DMS 273 (cell line): ENCODE measurements at regions not wholly inside any gene's neighbourhood (a gene's known extent, or its start where the extent isn't known, plus 50 kb on each side); places are given as distances from the start of the nearest gene placed in this dataset.

Source experiments
- DNase-seq: peaks from one replicate; lab custom pipeline; 2025; ENCODE audit not compliant: unreplicated experiment; lab: John Stamatoyannopoulos, UW

GRCh38 chrX:40282946-40283660 is 185.3 kb upstream of the BCOR start:
- no peak for DNase-seq

DNA sequence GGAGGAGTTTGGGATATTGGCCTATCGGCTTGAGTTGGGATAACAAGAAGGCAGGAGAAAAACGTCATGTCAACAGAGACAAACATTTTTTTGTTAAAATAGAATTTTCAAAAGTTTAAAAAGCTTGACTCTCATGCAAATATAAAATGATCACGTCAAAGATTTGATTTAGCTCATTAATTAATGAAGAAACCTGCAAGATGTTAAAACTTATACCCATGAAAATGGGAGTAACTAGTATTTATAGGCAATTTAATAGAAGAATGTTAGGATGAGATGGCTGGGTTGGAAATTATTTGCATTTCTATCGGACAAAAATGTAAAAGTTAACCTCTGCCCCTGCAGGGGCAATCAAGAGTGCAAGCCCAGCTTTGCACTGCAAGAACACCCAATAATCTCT is 184.6 kb upstream of the BCOR start:
- no peak for DNase-seq

GRCh38 chrX:40281336-40282005 is 183.7 kb upstream of the BCOR start:
- DNase-seq = no peak

DNA sequence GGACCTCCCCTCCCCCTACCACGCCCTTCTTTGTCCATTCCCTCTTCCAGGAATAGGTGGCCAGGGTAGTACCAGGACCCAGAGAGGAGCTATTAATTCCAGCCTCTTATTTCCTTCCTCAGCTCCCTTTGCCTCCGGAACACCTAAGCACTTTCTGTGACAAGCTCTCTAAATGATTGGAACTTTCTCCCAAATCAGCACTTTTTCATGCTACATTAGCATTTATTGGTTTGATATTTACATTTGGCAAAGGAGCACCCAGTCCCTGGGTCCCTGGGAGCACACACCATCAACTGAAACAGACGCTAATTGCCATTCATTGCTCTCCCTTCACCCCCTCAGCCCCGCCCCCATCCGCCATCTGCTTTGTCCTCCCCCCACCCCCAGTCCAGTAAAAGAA is 182.0 kb upstream of the BCOR start:
- peak; percentile 30 for DNase-seq

- DNase-seq = no peak
Measured at GRCh38 chrX:40279091-40279430, 181.3 kb upstream of the BCOR start.

GRCh38 chrX:40278340-40279090 is 180.8 kb upstream of the BCOR start:
- peak; percentile 60 for DNase-seq

GRCh38 chrX:40277672-40278071 is 179.9 kb upstream of the BCOR start:
- no peak for DNase-seq

- no peak for DNase-seq
Measured at GRCh38 chrX:40273356-40274050, 175.7 kb upstream of the BCOR start.

DNA sequence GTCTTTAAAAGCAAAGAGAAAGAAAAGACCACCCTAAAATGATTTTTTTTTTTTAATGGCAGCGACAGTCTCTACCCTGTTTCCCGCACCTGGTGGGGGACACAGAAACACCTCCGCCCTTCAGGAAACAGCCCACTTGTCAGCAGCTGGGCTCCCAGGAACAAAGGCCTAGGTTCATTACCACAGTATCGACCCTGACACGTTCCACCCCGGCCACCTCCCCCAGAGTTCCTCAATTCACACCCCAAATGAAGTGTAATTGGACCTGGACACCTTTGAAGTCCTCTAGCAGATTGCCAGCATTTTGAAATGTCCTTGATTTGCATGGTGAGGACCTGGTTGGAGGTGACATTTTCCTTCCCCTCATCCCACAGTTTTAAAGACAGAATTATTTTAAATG is 175.0 kb upstream of the BCOR start:
- no peak for DNase-seq

- no peak for DNase-seq
Measured at GRCh38 chrX:40272141-40272540, 174.4 kb upstream of the BCOR start.

DNA sequence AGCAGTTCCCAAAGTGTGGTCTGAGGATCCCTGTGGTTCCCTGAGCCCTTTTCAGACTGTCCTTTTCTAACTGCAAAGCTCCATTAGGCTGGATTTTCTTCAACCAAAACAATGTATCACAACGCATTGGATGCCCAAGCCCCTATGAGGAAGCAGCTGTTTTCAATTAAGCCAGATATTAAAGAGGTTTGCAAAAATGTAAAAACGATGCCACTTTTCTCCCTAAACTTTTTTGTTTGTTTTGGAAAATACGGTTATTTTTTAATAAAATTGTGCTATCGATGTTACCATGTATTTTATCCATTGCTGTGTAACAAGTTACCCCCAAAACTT is 170.4 kb upstream of the BCOR start:
- DNase-seq = no peak

DNA sequence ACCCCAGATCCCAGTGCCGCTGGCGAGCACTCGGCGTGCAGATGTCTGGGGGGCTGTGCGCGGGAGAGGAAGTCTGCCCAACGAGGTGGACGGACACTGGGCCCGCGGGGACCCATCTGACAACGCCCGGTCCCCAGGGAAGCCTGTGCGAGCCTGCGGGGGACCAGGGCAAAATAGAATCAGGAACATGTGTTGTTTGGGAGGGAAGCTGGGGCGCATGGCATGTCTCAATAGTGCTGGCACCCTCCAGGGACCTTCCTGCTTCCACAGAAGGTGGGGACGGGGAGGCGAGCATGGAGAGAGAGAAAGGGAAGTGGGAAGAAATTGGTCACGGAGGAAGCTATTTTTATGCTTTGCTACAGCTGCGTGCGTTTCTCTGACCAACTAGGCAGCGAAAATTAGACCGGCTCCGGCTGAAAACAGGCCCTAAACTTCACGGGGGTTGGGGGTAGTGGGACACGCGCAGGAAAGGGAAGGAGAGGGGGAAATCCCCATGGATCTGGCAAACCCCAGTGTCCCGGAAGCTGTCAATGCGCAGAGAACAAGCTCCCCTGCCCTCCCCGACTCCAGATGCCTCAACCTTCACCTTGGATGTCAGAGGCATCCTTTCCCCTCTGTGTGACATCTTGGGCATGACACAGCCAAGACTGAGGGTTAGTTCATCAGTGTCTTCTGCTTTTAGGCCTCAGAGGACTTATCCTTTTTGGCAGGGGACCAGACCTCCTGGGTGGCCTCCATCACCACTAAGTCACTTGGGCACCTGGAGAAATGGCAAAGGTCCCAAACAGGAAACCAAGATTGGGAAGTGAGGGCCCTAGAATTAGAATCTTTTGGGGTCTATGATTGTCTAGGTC is 169.8 kb upstream of the BCOR start:
- DNase-seq = no peak

- peak; percentile 88 for DNase-seq
Measured at GRCh38 chrX:40266490-40267333, 169.0 kb upstream of the BCOR start.

DNA sequence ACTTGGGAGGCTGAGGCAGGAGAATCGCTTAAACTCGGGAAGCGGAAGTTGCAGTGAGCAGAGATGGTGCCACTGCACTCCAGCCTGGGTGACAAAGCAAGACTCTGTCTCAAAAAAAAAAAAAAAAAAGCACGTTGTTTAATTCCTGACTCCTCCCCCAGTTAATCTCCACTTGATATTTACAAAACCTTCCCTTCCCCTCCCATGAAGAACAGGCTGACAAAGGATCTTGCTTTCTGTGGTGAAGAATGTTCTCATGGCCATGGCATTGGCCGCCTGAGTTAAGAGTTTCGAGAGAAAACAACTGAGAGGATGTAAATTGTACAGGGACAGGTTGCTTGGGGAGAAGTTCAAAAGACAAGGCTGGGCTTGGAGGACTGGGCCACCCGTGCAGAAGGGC is 168.2 kb upstream of the BCOR start:
- no peak for DNase-seq

DNA sequence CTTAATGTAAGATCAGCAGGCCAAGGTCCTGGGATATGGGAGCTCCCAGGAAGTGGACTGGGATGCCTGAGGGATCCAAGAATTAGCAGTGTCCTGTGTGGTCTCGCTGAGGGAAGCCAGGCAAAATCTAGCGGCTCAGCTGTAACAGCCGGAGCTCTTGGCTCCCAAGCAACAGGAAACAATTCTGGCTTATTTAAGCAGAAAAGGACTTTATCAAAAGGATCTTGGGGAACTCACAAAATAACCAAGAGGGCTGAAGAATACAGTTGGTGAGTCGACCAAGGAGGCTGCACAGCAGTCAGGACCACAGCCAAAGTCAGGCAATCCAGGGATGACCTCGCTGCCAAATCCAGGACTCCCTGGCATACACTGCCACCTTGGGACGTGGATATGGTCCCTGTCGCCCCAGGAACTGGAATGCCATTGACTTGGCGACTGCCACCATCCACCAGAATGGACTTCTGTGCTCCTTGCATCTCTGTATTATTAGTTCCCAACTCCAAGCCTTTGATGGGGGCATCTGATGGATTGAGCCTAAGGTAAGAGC is 165.3 kb upstream of the BCOR start:
- no peak for DNase-seq

- no peak for DNase-seq
Measured at GRCh38 chrX:40262157-40263013, 164.6 kb upstream of the BCOR start.

DNA sequence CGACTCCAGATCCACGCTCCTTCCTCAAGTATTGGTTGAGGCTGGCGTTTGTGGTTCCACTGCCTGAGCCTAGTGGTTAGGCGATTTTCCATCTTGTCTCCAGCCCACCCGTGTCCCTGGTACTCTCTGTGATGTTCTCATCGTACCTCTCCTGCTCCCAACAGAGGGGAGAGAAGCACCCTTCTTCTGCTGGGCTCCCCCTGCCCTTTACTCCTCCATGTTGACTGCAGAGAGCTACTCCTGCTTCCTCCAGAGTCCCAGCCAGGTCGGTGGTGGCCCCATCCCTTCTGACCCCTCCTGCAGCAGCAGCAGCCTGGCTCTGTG is 164.0 kb upstream of the BCOR start:
- DNase-seq = no peak

GRCh38 chrX:40260146-40260747 is 162.5 kb upstream of the BCOR start:
- no peak for DNase-seq

GRCh38 chrX:40258909-40259308 is 161.2 kb upstream of the BCOR start:
- DNase-seq = no peak
